HCT116 (cell line): ENCODE measurements at regions not wholly inside any gene's neighbourhood (a gene's known extent, or its start where the extent isn't known, plus 50 kb on each side); places are given as distances from the start of the nearest gene placed in this dataset.

ENCODE experiments used
- CTCF ChIP-seq, 3 experiments: fragments of 200-600 bp in 1 of 3; sonication (generic) in 1 of 3; IDR thresholded peaks in 2 of 3; conservative IDR thresholded peaks in 1 of 3; 2 replicates each; pipeline ENCODE4 v1.5.1; 2012 to 2017; ENCODE audit warnings: low read depth in 2 of 3, low read length in 2 of 3, antibody characterized with exemption in 1 of 3, borderline replicate concordance in 1 of 3, control low read depth in 1 of 3, mild to moderate bottlenecking in 1 of 3, mixed read lengths in 1 of 3, mixed run types in 1 of 3, moderate library complexity in 1 of 3; ENCODE audit not compliant: insufficient read depth in 1 of 3
- EZH2 ChIP-seq: fragments of 200-600 bp; sonication (generic); IDR thresholded peaks from 2 replicates; pipeline ENCODE4 v1.6.1; 2017; ENCODE audit warnings: antibody characterized with exemption, mixed run types
- POLR2A ChIP-seq: IDR thresholded peaks from 2 replicates; pipeline ENCODE4 v1.7.0; 2011; ENCODE audit warnings: borderline replicate concordance; ENCODE audit not compliant: insufficient read depth, insufficient read length; ENCODE audit errors: extremely low read depth
- REST ChIP-seq: IDR thresholded peaks from 2 replicates; pipeline ENCODE4 v1.6.1; 2012; ENCODE audit warnings: low read depth
- SP1 ChIP-seq: IDR thresholded peaks from 2 replicates; pipeline ENCODE4 v1.6.1; 2012; ENCODE audit warnings: low read depth

GRCh38 chr12:132417741-132418140, 72.2 kb upstream of the FBRSL1 start:
- no peak for TF ChIP-seq CTCF (IDR thresholded peaks at IDR 0.05 in 2 of 3, conservative IDR thresholded peaks at IDR 0.05 in 1 of 3; ENCODE audit: borderline replicate concordance in 1 of 3, insufficient read depth in 1 of 3, low read depth in 2 of 3, low read length in 2 of 3)
- no peak for TF ChIP-seq POLR2A
- no peak for TF ChIP-seq EZH2
- no peak for TF ChIP-seq SP1
- no peak for TF ChIP-seq REST
